ENCODE measurements at regions not wholly inside any gene's neighbourhood (a gene's known extent, or its start where the extent isn't known, plus 50 kb on each side); places are given as distances from the start of the nearest gene placed in this dataset.
"Not testable (repeated sequence)": the region's sequence is repeated elsewhere in the genome, so short reads cannot be mapped to it uniquely, and the experiment has no call there.

DNA sequence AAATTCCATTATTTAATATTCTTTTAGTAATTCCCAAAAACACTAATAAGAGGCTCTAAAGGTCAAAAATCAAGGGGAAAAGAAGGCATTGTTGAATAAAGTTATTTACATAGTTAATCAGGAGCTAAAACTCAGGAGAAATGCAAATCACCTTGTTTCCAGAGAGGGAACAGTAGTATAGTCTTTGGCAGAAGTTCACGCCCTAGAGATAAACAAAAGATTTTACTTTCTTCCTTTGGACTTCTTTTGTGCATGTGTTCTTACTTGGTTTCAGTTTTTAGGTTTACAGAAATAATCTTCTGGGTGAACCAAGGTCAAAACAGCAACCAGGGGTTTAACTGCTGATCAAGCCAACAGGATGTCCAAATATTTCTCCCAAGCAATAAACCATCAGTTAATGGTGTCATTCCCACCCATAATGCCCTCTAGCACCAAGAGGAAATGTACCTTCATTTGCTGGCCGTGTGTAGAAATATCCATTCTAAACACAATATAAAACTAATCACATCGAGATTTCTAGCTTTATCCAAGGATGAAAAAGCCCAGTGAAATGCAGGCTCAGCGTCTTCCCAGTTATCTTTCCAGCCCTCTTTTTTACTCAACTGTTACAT is 518.8 kb upstream of the SOX9 start:
- Histone ChIP-seq H3K9ac (ENCODE audit: low read length) (no peak overlapping the region), H3K4me1 (ENCODE audit: control insufficient read depth, insufficient read depth, low read length) (peaks cover 5% of the 10 kb centered on the region), H3K9me3 (ENCODE audit: control insufficient read depth, low read length) (no peaks in the 10 kb centered on the region), H3K36me3 (ENCODE audit: control insufficient read depth, insufficient read depth, low read length) (no peaks in the 10 kb centered on the region), H3K4me3 (ENCODE audit: low read length) (no peak overlapping the region), H3K27me3 (ENCODE audit: control insufficient read depth, insufficient read depth, low read length) (no peaks in the 10 kb centered on the region)

DNA sequence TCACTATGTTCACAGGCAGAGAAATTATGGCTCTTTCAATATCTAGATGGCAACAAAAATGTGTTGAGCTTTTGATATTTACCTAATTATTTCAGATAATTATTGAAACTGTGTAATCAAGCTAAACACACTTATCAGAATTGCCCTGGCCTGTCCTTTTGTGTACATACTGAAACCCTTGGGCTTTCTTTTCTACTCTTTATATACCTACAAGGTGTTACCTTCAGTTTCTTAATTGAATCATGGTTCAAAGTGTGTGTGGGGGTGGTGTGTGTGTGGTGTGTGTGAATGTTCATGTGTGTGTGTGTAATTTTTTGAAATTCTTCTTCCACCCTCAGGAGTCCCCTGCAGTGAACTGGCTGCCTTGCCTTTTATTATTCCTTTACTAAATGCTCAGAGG is 506.8 kb upstream of the SOX9 start:
- Histone ChIP-seq H3K4me3 (ENCODE audit: low read length) (no peak overlapping the region), H3K9ac (ENCODE audit: low read length) (no peak overlapping the region), H3K27me3 (ENCODE audit: control insufficient read depth, insufficient read depth, low read length) (no peaks in the 10 kb centered on the region), H3K9me3 (ENCODE audit: control insufficient read depth, low read length) (no peaks in the 10 kb centered on the region), H3K4me1 (ENCODE audit: control insufficient read depth, insufficient read depth, low read length) (no peaks in the 10 kb centered on the region), H3K36me3 (ENCODE audit: control insufficient read depth, insufficient read depth, low read length) (no peaks in the 10 kb centered on the region)

DNA sequence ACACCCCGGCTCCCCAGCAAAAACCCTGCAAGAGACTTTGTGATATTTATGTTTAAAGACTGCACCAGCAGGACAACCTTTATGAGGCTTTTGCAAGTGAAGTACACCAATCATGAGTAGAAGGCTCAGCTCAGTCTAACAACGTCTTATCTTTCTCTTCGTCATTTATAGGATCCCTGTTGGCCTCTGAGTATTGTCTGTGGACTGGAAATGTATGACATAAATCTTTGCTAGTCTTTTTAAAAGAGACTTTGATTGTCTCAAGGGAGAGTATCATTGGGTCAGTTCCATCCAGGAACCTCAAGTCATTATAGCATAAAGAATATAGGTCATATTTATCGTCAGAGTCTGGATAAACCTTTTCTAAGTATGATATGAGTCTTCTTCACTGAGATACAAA is 505.0 kb upstream of the SOX9 start:
- Histone ChIP-seq H3K4me1 (ENCODE audit: control insufficient read depth, insufficient read depth, low read length) (no peaks in the 10 kb centered on the region), H3K9me3 (ENCODE audit: control insufficient read depth, low read length) (no peaks in the 10 kb centered on the region), H3K4me3 (ENCODE audit: low read length) (no peak overlapping the region), H3K9ac (ENCODE audit: low read length) (no peak overlapping the region), H3K27me3 (ENCODE audit: control insufficient read depth, insufficient read depth, low read length) (no peaks in the 10 kb centered on the region), H3K36me3 (ENCODE audit: control insufficient read depth, insufficient read depth, low read length) (no peaks in the 10 kb centered on the region)

DNA sequence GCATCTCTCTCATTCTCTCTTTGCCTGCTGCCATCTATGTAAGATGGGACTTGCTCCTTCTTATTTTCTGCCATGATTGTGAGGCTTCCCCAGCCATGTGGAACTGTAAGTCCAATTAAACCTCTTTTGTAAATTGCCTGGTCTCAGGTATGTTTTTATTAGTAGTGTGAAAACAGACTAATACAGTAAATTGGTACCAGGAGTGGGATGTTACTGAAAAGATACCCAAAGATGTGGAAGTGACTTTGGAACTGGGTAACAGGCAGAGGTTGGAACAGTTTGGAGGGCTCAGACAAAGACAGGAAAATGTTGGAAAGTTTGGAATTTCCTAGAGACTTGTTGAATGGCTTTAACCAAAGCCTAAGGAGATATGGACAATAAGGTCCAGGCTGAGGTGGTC is 503.1 kb upstream of the SOX9 start:
- not testable (repeated sequence) for H3K4me3 ChIP-seq (ENCODE audit: low read length); H3K9ac ChIP-seq (ENCODE audit: low read length); H3K27me3 ChIP-seq (ENCODE audit: control insufficient read depth, insufficient read depth, low read length); H3K4me1 ChIP-seq (ENCODE audit: control insufficient read depth, insufficient read depth, low read length); H3K9me3 ChIP-seq (ENCODE audit: control insufficient read depth, low read length); H3K36me3 ChIP-seq (ENCODE audit: control insufficient read depth, insufficient read depth, low read length)

DNA sequence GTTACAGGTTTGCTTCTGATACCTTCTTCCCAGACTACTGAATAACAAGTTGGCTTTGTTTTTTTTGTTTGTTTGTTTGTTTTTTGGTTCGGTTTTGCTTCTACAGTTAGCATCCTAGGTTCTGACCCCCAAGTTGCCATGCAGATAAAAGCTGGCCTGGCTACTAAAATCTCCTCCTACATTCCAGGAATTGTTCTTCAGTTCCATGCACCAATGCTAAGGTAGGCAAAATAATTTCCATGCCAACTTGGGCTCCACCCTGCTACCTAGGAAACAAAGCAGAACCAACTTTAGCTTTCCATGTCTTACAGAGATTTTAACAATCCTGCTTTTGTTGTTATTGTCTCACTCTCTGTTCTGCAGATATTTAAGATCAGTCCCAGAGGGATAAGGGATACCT is 495.5 kb upstream of the SOX9 start:
- Histone ChIP-seq H3K36me3 (ENCODE audit: control insufficient read depth, insufficient read depth, low read length) (no peaks in the 10 kb centered on the region), H3K27me3 (ENCODE audit: control insufficient read depth, insufficient read depth, low read length) (no peaks in the 10 kb centered on the region), H3K9me3 (ENCODE audit: control insufficient read depth, low read length) (no peaks in the 10 kb centered on the region), H3K4me3 (ENCODE audit: low read length) (no peak overlapping the region), H3K9ac (ENCODE audit: low read length) (no peak overlapping the region), H3K4me1 (ENCODE audit: control insufficient read depth, insufficient read depth, low read length) (no peaks in the 10 kb centered on the region)

DNA sequence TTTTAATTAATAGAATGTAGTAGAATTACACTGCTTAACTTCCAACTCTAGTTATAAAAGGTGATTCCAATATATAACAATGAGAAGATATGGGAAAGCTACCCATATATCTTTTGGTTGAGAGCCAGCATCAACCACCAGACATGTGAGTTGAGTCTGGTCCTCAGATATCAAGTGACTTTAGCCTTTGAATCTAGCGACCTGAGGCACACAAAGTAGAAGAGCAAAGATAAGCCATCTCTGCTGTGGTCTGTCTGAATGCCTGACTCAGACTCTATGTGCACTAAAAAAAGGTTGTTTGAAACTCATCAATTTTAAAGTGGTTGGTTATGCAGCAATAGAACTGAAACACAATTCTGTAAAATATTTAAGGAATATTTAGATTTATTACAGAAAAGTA is 492.5 kb upstream of the SOX9 start:
- H3K36me3 ChIP-seq (ENCODE audit: control insufficient read depth, insufficient read depth, low read length) = no peaks in the 10 kb centered on the region
- no peaks in the 10 kb centered on the region for H3K27me3 ChIP-seq (ENCODE audit: control insufficient read depth, insufficient read depth, low read length)
- H3K4me1 ChIP-seq (ENCODE audit: control insufficient read depth, insufficient read depth, low read length) = no peaks in the 10 kb centered on the region
- no peaks in the 10 kb centered on the region for H3K9me3 ChIP-seq (ENCODE audit: control insufficient read depth, low read length)
- H3K4me3 ChIP-seq (ENCODE audit: low read length) = no peak overlapping the region
- H3K9ac ChIP-seq (ENCODE audit: low read length) = no peak overlapping the region

DNA sequence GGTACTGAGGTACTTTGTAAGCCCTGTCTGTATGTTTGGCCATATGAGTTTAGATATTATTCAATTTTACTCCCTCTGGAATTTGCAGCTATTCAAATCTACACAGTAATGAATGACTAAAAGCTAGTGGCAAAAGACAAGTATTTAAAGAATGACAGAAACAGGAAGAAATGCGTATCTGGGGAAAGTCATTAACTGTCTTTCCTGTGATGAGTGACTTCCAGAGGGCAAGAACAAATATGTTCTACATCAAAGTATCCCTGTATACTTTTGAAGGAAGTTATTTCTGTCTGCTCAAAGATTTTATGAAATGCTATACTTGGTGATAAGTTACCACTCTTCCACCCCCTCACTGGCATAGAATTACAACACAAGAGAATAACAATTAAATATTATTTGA is 489.3 kb upstream of the SOX9 start:
- H3K9me3 ChIP-seq (ENCODE audit: control insufficient read depth, low read length) = no peaks in the 10 kb centered on the region
- H3K9ac ChIP-seq (ENCODE audit: low read length) = no peak overlapping the region
- no peaks in the 10 kb centered on the region for H3K36me3 ChIP-seq (ENCODE audit: control insufficient read depth, insufficient read depth, low read length)
- H3K4me1 ChIP-seq (ENCODE audit: control insufficient read depth, insufficient read depth, low read length) = no peaks in the 10 kb centered on the region
- H3K4me3 ChIP-seq (ENCODE audit: low read length) = no peak overlapping the region
- no peaks in the 10 kb centered on the region for H3K27me3 ChIP-seq (ENCODE audit: control insufficient read depth, insufficient read depth, low read length)

DNA sequence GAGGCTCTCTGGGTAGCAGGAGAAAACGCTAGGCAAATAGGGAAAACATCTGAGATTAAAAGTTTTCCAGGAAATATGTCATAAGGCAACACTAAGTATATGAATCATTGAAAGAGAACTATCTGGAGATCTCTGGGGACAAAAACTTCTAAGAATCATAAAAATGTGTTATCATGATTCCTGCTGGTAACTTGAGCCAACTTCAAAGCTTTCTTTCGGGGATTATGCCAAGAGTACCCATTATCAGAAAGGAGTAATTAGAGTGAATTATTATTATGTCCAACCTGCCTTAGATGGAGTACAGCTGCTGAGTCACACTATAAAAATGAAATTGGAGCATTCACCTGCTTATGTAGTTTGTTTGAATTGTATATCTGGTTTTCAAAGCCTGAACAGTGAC is 488.5 kb upstream of the SOX9 start:
- Histone ChIP-seq H3K4me1 (ENCODE audit: control insufficient read depth, insufficient read depth, low read length) (no peaks in the 10 kb centered on the region), H3K36me3 (ENCODE audit: control insufficient read depth, insufficient read depth, low read length) (no peaks in the 10 kb centered on the region), H3K4me3 (ENCODE audit: low read length) (no peak overlapping the region), H3K27me3 (ENCODE audit: control insufficient read depth, insufficient read depth, low read length) (no peaks in the 10 kb centered on the region), H3K9me3 (ENCODE audit: control insufficient read depth, low read length) (no peaks in the 10 kb centered on the region), H3K9ac (ENCODE audit: low read length) (no peak overlapping the region)

DNA sequence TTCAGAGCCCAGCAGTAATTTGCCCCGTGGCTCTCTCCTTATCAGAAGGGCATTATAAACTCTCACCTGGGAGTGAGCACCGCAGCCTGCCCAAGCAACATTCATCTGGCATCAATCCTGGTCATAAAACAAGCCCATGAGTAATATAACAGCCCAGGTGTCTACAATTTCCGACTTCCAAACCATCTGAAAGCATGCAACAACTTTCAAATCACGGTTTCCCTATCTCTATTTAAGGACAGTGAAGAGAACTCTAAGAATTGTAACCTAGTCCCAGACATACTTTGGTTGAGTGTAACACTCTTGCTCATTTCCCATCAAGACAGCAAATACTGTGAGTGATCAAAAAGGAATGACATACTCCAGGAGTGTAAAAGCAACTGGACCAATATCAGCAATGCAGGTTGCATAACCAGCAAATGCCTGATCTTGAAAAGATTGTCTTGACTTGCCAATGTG is 487.4 kb upstream of the SOX9 start:
- no peak overlapping the region for H3K4me3 ChIP-seq (ENCODE audit: low read length)
- H3K36me3 ChIP-seq (ENCODE audit: control insufficient read depth, insufficient read depth, low read length) = no peaks in the 10 kb centered on the region
- no peaks in the 10 kb centered on the region for H3K4me1 ChIP-seq (ENCODE audit: control insufficient read depth, insufficient read depth, low read length)
- no peak overlapping the region for H3K9ac ChIP-seq (ENCODE audit: low read length)
- H3K27me3 ChIP-seq (ENCODE audit: control insufficient read depth, insufficient read depth, low read length) = no peaks in the 10 kb centered on the region
- no peaks in the 10 kb centered on the region for H3K9me3 ChIP-seq (ENCODE audit: control insufficient read depth, low read length)

DNA sequence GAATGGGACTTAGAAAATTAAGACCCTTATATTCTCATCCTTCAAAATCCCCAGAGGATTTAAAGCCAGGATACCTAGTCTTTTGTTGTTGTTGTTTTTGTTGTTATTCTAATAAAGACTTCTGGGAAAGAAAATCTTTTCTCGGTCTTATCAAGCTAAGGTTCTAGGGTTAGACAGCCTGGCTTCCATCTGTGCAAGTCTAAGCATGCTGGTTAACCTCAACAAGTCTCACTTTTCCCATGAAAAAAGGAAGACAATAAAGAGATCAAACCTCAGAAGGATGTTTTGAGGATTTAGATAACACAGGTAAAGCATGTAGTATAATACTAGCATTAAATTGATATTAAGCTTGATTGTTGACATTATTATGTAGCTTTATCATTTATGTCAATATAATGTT is 486.4 kb upstream of the SOX9 start:
- Histone ChIP-seq H3K9ac (ENCODE audit: low read length) (no peak overlapping the region), H3K36me3 (ENCODE audit: control insufficient read depth, insufficient read depth, low read length) (no peaks in the 10 kb centered on the region), H3K27me3 (ENCODE audit: control insufficient read depth, insufficient read depth, low read length) (no peaks in the 10 kb centered on the region), H3K4me3 (ENCODE audit: low read length) (no peak overlapping the region), H3K9me3 (ENCODE audit: control insufficient read depth, low read length) (no peaks in the 10 kb centered on the region), H3K4me1 (ENCODE audit: control insufficient read depth, insufficient read depth, low read length) (no peaks in the 10 kb centered on the region)

DNA sequence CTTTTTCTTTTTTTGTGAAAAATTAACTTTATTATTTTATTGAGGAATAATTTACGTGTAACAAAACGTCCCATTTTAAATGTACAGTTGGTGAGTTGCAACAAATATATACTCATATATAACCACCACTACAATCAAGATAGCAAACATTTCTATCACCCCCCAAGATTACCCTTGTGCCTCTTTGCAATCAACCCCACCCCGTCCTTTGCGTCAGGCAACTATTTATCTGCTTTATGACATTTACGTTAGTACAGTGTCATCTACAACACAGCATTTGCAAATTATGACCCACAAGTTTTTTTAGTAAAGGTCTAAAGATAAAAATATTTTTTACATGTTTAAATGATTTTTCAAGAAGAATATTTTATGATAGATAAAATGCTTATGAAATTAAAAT is 485.6 kb upstream of the SOX9 start:
- no peaks in the 10 kb centered on the region for H3K27me3 ChIP-seq (ENCODE audit: control insufficient read depth, insufficient read depth, low read length)
- no peaks in the 10 kb centered on the region for H3K36me3 ChIP-seq (ENCODE audit: control insufficient read depth, insufficient read depth, low read length)
- H3K4me3 ChIP-seq (ENCODE audit: low read length) = no peak overlapping the region
- H3K4me1 ChIP-seq (ENCODE audit: control insufficient read depth, insufficient read depth, low read length) = no peaks in the 10 kb centered on the region
- H3K9me3 ChIP-seq (ENCODE audit: control insufficient read depth, low read length) = no peaks in the 10 kb centered on the region
- no peak overlapping the region for H3K9ac ChIP-seq (ENCODE audit: low read length)

DNA sequence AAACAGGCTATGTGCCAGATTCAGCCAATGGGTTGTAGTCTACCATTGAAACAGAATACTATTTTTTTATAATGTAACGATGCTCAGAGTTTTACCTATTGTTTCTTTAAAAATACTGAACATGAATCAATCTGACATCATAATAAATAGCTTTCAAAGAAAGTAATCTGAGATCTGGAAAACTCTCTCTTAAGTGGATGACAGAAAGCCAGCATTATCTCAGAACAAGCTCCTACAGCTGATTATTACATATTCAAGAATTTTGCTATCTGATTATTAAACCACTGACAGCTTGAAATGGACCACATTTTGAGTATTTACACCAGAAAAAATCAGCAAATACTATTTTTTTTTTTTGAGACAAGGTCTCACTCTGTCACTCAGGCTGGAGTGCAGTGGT is 484.2 kb upstream of the SOX9 start:
- no peak overlapping the region for H3K9ac ChIP-seq (ENCODE audit: low read length)

DNA sequence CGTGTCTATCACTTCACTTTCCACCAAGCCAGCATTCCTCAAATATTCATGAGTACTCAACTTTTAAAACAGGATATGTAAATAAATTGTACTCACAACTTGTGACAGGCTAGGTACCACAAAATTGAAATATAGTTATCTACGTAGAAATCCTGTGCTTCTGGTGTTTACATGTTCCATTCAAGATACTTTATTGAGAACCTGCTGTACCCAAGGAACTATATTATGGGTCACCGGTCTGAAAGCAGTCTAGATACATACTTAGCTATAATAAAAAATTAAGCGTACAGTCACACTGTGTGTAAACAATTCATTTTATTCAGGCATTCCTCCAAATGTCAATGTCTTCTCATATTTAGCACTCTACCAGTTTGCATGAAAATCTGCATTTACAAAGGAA is 482.2 kb upstream of the SOX9 start:
- no peaks in the 10 kb centered on the region for H3K27me3 ChIP-seq (ENCODE audit: control insufficient read depth, insufficient read depth, low read length)
- H3K4me3 ChIP-seq (ENCODE audit: low read length) = no peak overlapping the region
- no peaks in the 10 kb centered on the region for H3K4me1 ChIP-seq (ENCODE audit: control insufficient read depth, insufficient read depth, low read length)
- no peak overlapping the region for H3K9ac ChIP-seq (ENCODE audit: low read length)
- H3K36me3 ChIP-seq (ENCODE audit: control insufficient read depth, insufficient read depth, low read length) = no peaks in the 10 kb centered on the region
- no peaks in the 10 kb centered on the region for H3K9me3 ChIP-seq (ENCODE audit: control insufficient read depth, low read length)

More for the DNA sequence above, 484.2 kb upstream of the SOX9 start:
- no peak overlapping the region for H3K4me3 ChIP-seq (ENCODE audit: low read length)
- H3K27me3 ChIP-seq (ENCODE audit: control insufficient read depth, insufficient read depth, low read length) = no peaks in the 10 kb centered on the region
- no peaks in the 10 kb centered on the region for H3K36me3 ChIP-seq (ENCODE audit: control insufficient read depth, insufficient read depth, low read length)
- H3K9me3 ChIP-seq (ENCODE audit: control insufficient read depth, low read length) = no peaks in the 10 kb centered on the region
- H3K4me1 ChIP-seq (ENCODE audit: control insufficient read depth, insufficient read depth, low read length) = no peaks in the 10 kb centered on the region

Measured in mucosa of stomach (tissue), 1 donor.